Esophagus muscularis mucosa (tissue), 4 donors: ENCODE measurements at regions not wholly inside any gene's neighbourhood (a gene's known extent, or its start where the extent isn't known, plus 50 kb on each side); places are given as distances from the start of the nearest gene placed in this dataset.

ENCODE experiments used
- DNase-seq: peaks from one replicate; pipeline ENCODE4 v3.0.0-alpha.2; 2017; ENCODE audit errors: extremely low spot score
- H3K27ac ChIP-seq, 4 donors: fragments of 200-600 bp; sonication (generic); replicated peaks in 1 of 4; 1 replicate in 3 of 4; 2 replicates in 1 of 4; pipeline ENCODE4 v1.5.1; 2016 to 2019; ENCODE audit warnings: mild to moderate bottlenecking in 1 of 4
- H3K27me3 ChIP-seq, 4 donors: fragments of 200-600 bp; sonication (generic); one replicate each; pipeline versions ENCODE4 v1.5.1 to v1.6.0; 2016 to 2019
- H3K36me3 ChIP-seq, 4 donors: fragments of 200-600 bp; sonication (generic); one replicate each; pipeline ENCODE4 v1.5.1; 2016 to 2019
- H3K4me1 ChIP-seq, 4 donors: fragments of 200-600 bp; sonication (generic); one replicate each; pipeline ENCODE4 v1.5.1; 2016 to 2019
- H3K4me3 ChIP-seq, 4 donors: fragments of 200-600 bp; sonication (generic); 1 replicate in 2 of 4; 2 replicates in 2 of 4; pipeline ENCODE4 v1.5.1; 2016 to 2019; ENCODE audit warnings: mild to moderate bottlenecking in 4 of 4, moderate library complexity in 1 of 4
- H3K9me3 ChIP-seq, 4 donors: fragments of 200-600 bp; sonication (generic); 1 replicate in 3 of 4; 2 replicates in 1 of 4; pipeline ENCODE4 v1.5.1; 2016 to 2019
- CTCF ChIP-seq, 3 experiments: fragments of 200-600 bp in 2 of 3; fragments of 450-650 bp in 1 of 3; sonication (generic) in 2 of 3; IDR thresholded peaks; one replicate each; pipeline ENCODE4 v1.5.1; 2017 to 2019; ENCODE audit warnings: antibody characterized with exemption in 3 of 3, mild to moderate bottlenecking in 2 of 3, moderate library complexity in 1 of 3
- EP300 ChIP-seq: sonication (generic); formaldehyde crosslinking; IDR thresholded peaks from one replicate; pipeline ENCODE4 v1.6.1; 2017; ENCODE audit warnings: antibody characterized with exemption
- POLR2A ChIP-seq: fragments of 450-650 bp; IDR thresholded peaks from one replicate; pipeline ENCODE4 v1.6.1; 2017; ENCODE audit warnings: antibody characterized with exemption, moderate library complexity, mild to moderate bottlenecking, low read depth
- POLR2AphosphoS5 ChIP-seq, 2 donors: sonication (generic); formaldehyde crosslinking; IDR thresholded peaks; one replicate each; pipeline ENCODE4 v1.6.1; 2017; ENCODE audit warnings: antibody characterized with exemption in 2 of 2
- WGBS: methylation state at CpG from one replicate; pipeline ENCODE4 v1.1.5; 2018; 5-methylcytosine and 5-hydroxymethylcytosine counted together
- intact Hi-C: fragments of 100-400 bp; cut with DNase I; formaldehyde crosslinking; loops from one replicate; pipeline ENCODE4 v1.15.1; 2023

GRCh38 chr18:41752826-41753225 is 202.2 kb upstream of the PIK3C3 start:
- no peak overlapping the region for H3K27ac ChIP-seq
- H3K36me3 ChIP-seq, result no peaks in the 10 kb centered on the region
- no peaks in the 10 kb centered on the region for H3K9me3 ChIP-seq
- TF ChIP-seq POLR2AphosphoS5 (IDR thresholded peaks at IDR 0.05) (no peak), CTCF (IDR thresholded peaks at IDR 0.05) (no peak), POLR2A (no peak), EP300 (no peak)
- DNase-seq, result no peak
- 95% methylated on average over 6 of the region's 6 CpGs for WGBS
- no peak overlapping the region for H3K4me3 ChIP-seq
- no peaks in the 10 kb centered on the region for H3K27me3 ChIP-seq
- no peaks in the 10 kb centered on the region for H3K4me1 ChIP-seq
- intact Hi-C loops, result no loop called here

GRCh38 chr18:41751652-41752051 is 203.4 kb upstream of the PIK3C3 start:
- Histone ChIP-seq H3K4me3 (no peak overlapping the region), H3K4me1 (no peaks in the 10 kb centered on the region), H3K27me3 (no peaks in the 10 kb centered on the region), H3K27ac (no peak overlapping the region), H3K9me3 (no peaks in the 10 kb centered on the region), H3K36me3 (no peaks in the 10 kb centered on the region)
- no peak for TF ChIP-seq CTCF (IDR thresholded peaks at IDR 0.05)
- TF ChIP-seq EP300, result no peak
- TF ChIP-seq POLR2AphosphoS5 (IDR thresholded peaks at IDR 0.05), result no peak
- TF ChIP-seq POLR2A, result no peak
- no peak for DNase-seq
- intact Hi-C loops, result no loop called here
- WGBS, result 37% methylated on average over 1 of the region's 1 CpG

GRCh38 chr18:41751161-41751560 is 203.9 kb upstream of the PIK3C3 start:
- WGBS, result 78% methylated on average over 2 of the region's 2 CpGs
- intact Hi-C loops, result no loop called here
- no peak overlapping the region for H3K4me3 ChIP-seq
- no peak overlapping the region for H3K27ac ChIP-seq
- TF ChIP-seq POLR2AphosphoS5 (IDR thresholded peaks at IDR 0.05), result no peak
- TF ChIP-seq CTCF (IDR thresholded peaks at IDR 0.05), result no peak
- no peak for TF ChIP-seq EP300
- no peak for TF ChIP-seq POLR2A
- H3K36me3 ChIP-seq, result no peaks in the 10 kb centered on the region
- H3K4me1 ChIP-seq, result no peaks in the 10 kb centered on the region
- no peaks in the 10 kb centered on the region for H3K9me3 ChIP-seq
- H3K27me3 ChIP-seq, result no peaks in the 10 kb centered on the region
- DNase-seq, result no peak

- 70% methylated on average over 2 of the region's 2 CpGs for WGBS
- intact Hi-C loops, result no loop called here
- no peaks in the 10 kb centered on the region for H3K9me3 ChIP-seq
- no peaks in the 10 kb centered on the region for H3K4me1 ChIP-seq
- TF ChIP-seq EP300 (no peak), CTCF (IDR thresholded peaks at IDR 0.05) (no peak), POLR2A (no peak), POLR2AphosphoS5 (IDR thresholded peaks at IDR 0.05) (no peak)
- DNase-seq, result no peak
- no peak overlapping the region for H3K4me3 ChIP-seq
- no peaks in the 10 kb centered on the region for H3K27me3 ChIP-seq
- H3K36me3 ChIP-seq, result no peaks in the 10 kb centered on the region
- no peak overlapping the region for H3K27ac ChIP-seq
Measured at GRCh38 chr18:41747723-41748242, 207.3 kb upstream of the PIK3C3 start.
